NCI-H2196 treated with DMSO at 0.1 percent for 48 hours (cell line): ENCODE measurements at regions not wholly inside any gene's neighbourhood (a gene's known extent, or its start where the extent isn't known, plus 50 kb on each side); places are given as distances from the start of the nearest gene placed in this dataset.

Experiments
- DNase-seq: peaks from one replicate; lab custom pipeline; 2025; ENCODE audit not compliant: unreplicated experiment; lab: John Stamatoyannopoulos, UW

DNA sequence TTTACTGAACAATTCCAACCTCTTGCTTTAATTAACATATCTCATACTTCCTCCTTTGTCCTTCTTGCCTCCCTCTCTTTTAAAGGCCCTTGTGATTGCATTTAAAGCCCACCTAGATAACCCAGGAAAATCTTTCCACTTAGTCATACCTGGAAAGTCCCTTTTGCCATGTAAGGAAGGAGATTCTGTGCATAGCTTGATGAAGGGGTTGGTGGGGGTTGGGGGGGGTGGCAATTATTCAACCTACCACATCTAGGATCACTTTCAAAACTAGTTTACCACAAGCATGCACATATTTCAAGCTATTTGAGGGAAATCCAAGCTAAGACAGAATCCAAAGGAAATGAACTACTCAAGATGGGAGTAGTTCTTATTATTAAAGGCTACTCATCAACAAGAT lies 249.1 kb upstream of the PTBP2 start:
- no peak for DNase-seq

GRCh38 chr1:96473791-96474434 lies 247.7 kb upstream of the PTBP2 start:
- DNase-seq: no peak

GRCh38 chr1:96474985-96475743 lies 246.4 kb upstream of the PTBP2 start:
- no peak for DNase-seq

- no peak for DNase-seq
Measured at GRCh38 chr1:96475903-96476302, 245.7 kb upstream of the PTBP2 start.

- DNase-seq: no peak
Measured at GRCh38 chr1:96478228-96478627, 243.4 kb upstream of the PTBP2 start.

DNA sequence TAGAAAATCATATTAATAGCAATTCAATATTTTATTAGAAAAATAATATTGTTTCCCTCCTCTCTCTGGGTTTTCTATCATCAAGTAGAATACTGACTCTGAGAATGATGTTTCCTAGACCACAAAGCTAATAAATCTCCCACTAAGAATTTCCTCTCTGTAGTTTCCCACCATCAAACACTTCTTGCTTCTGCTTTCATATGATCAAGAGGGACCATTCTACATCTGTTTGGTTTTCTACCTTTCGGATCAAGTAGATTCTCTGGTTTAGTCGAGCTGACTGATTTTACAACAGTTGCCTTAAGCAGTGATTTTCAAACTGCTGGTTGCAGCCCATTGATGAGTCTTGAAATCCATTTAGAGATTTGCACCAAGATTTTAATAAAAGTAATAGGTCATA lies 240.2 kb upstream of the PTBP2 start:
- no peak for DNase-seq

DNA sequence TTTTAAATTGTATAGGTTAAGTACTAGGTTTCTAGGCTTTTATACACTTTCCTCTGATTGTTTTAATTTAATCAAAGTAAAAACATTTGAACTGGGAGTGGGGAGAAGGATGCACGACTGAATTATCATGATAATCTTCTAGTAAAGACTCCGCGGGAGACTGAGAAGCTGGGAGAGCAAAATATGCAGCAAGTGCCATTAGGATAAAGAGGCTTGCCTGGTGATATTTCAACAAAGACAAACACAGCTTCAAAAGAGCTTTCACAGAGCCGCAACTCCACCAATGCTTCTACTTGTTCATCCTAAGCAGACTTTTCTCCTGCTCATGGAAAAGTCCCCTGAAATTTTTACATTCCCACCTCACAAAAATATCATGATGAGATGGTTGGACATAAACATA lies 239.0 kb upstream of the PTBP2 start:
- DNase-seq: no peak

DNA sequence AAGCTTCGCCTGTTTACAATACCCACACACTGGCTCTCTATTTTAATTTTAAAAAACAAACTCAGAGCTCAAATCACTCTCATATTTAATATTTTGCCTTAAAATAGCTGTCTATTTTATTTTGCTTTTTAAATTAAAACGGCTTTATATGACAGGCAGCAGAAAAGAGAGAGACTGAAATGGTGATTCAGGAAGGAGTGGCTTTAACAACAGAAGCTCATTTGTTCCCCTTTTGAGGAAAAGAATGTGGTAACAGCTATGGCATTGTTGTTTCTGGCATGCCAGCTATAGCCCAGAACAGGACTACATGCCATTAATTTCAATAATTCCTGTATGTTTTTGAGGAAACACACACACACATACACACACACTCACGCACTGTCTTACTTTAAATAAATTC lies 234.2 kb upstream of the PTBP2 start:
- no peak for DNase-seq

DNA sequence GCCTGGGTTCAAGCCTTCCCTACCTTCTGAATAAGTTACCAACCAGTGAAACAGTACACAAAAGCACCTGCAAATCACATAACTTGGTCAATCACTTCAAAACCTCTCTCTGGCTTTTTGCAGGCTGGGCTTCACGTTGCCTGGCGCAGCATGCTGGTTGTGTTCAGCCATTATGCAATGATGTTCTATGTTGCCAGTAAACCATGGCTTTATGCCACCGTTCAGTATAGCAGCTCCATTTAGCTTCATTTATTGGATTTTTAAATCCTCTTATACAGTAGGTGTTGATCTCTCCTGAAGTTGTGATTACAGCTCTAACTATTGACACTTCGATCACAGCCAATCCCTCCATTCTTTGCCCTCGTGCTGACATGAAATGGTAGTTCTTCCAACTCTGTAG lies 233.6 kb upstream of the PTBP2 start:
- no peak for DNase-seq

DNA sequence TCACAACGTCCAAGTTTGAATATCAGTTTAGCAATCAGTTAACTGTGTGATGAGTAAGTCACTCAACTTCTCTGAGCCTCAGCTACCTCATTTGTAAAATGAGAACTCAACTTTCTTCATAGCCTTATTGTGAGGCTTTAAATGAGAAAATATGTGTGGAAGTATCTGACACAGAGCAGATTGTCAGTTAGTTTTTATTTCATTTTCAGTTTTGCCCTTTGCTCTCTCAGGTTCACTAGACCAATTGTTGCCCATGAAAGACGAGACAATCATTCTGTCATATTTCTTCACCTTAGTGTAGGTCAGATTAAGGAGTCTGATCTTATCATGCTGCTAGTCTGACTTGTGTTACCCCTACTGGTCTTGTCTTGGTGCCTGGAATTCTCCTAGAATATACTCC lies 232.8 kb upstream of the PTBP2 start:
- DNase-seq: no peak

DNA sequence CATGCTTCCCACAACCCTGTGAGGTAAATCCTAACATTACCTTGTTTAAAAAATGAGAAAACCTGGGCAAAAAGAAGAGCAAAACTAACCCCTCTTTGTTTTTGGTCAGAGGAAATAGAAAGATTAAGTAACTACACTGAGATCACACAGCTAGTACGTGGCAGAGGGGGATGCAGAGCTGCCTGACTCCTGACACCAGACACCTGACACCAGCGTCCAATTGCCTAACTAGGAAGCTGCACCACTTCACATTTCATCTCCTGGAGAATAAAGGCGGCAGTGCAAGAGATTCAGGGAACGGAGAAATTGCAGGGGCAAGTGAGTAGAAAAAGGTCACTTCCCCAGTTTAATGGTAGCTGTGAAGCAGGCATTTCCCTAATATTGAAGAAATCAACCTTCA lies 229.3 kb upstream of the PTBP2 start:
- no peak for DNase-seq

GRCh38 chr1:96498744-96499340 lies 222.7 kb upstream of the PTBP2 start:
- no peak for DNase-seq

DNA sequence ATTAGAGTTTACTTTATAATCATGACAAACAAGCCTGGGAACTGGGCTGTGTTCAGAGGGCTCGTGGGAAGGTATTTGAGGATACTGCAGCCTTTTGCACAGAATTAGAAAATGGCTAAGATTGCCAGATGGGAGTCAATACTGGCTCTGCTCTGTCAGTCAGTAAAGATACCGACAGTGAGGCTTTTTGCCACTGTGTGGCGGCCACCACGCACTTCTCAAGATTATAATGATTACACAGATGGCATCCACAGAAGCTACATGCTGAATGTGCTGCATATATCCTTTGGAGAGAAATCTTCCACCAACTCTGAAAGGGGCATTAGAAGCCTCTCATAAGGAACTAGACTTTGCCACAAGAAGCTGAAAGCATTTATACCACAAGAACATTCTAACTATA lies 213.4 kb upstream of the PTBP2 start:
- DNase-seq: no peak

DNA sequence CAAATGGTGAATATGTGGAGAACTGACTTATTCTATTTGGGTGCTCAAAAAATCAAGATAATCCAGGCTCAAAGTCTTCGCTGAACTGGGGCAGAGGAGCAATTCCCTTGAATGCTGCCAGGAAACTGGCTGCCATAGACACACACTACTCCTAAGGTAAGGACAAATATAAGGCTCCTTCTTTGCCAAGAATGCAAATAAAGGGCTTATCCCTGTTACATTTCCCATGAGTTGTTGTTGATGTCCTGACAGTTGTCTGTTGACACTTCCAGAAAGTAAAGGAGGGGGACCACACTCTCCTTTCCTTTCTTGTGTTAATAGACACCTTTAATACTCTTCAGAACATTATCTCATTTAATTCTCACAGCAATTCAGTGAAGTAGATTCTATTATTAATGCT lies 212.2 kb upstream of the PTBP2 start:
- no peak for DNase-seq

- no peak for DNase-seq
Measured at GRCh38 chr1:96509951-96510350, 211.6 kb upstream of the PTBP2 start.

GRCh38 chr1:96510391-96510790 lies 211.2 kb upstream of the PTBP2 start:
- no peak for DNase-seq

DNA sequence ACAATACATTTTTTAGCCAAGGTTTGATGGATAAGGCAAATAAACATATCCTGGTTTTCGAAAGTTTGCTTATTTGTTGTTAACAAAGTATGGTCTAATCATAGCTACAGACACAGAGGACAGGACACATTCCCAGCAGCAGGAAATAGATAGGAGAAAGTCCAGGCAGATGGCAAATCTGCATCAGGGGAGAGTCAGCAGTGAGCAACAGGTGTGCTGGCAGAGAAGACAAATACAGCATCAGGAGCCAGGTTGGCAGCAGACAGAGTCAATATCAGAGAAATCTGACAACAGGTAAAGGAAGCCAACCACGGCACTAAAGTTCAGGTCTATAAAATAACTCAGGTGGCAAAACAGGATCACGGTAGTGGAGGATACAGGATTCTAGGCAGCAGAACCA lies 210.7 kb upstream of the PTBP2 start:
- no peak for DNase-seq

DNA sequence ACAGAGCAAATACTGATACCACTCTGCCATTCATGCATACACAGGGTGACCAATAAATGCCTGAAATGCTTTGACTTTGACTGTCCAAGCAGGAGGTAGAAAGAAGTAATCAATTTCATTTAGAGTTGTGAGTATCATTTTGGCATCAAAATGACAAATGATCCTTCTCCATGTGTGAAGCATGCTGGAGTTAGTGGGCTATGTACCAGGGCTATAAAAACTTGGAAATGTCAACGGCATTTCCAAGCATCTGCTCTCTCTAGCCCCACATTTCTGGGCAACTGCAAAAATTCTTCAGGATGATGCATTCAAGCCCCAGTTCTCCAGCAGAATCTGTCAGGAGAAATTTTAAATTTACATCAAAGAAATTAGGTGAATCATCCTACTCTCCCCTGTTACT lies 208.4 kb upstream of the PTBP2 start:
- DNase-seq: no peak

DNA sequence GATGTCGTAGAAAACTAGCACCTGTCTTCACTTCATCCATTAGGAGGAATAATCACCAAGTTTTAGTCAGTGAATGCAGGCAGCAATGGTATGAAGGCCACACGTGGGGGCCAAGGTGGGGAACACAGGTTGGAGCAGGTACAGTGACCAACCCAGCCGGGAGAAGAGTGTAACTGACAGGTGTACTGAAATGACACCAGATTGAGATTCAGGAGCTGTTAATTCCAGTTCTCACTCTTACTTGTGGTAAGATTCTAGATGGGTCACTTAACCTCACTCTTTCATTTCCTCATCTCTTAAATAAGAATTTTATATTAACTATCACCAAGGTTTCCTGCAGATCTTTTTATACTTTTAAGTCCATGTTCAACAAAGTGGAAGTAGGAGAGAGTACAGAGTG lies 206.2 kb upstream of the PTBP2 start:
- no peak for DNase-seq

- no peak for DNase-seq
Measured at GRCh38 chr1:96515925-96516324, 205.7 kb upstream of the PTBP2 start.

GRCh38 chr1:96519851-96520578 lies 201.6 kb upstream of the PTBP2 start:
- DNase-seq: no peak

- no peak for DNase-seq
Measured at GRCh38 chr1:96520579-96520947, 201.0 kb upstream of the PTBP2 start.
